Gastroesophageal sphincter (tissue), 4 donors: ENCODE measurements at regions not wholly inside any gene's neighbourhood (a gene's known extent, or its start where the extent isn't known, plus 50 kb on each side); places are given as distances from the start of the nearest gene placed in this dataset.

Experiments used
- ATAC-seq: fragments of 150-250 bp; one replicate; pipeline ENCODE4 v1.9.1; 2016; ENCODE audit warnings: mild to moderate bottlenecking, moderate library complexity
- H3K27ac ChIP-seq, 4 donors: fragments of 200-600 bp; sonication (generic) in 3 of 4; 1 replicate in 3 of 4; 2 replicates in 1 of 4; pipeline ENCODE4 v1.5.1; 2016 to 2019
- H3K27me3 ChIP-seq: fragments of 200-600 bp; sonication (generic); one replicate; pipeline ENCODE4 v1.5.1; 2019
- H3K36me3 ChIP-seq, 2 donors: fragments of 200-600 bp; sonication (generic); one replicate each; pipeline ENCODE4 v1.5.1; 2019; ENCODE audit warnings: control low read depth in 1 of 2
- H3K4me1 ChIP-seq, 3 donors: fragments of 200-600 bp; sonication (generic); 1 replicate in 2 of 3; 2 replicates in 1 of 3; pipeline ENCODE4 v1.5.1; 2016 to 2019; ENCODE audit warnings: control low read depth in 2 of 3
- H3K4me3 ChIP-seq, 2 donors: fragments of 200-600 bp; sonication (generic); one replicate each; pipeline ENCODE4 v1.5.1; 2019; ENCODE audit warnings: mild to moderate bottlenecking in 1 of 2, moderate library complexity in 1 of 2
- H3K9me3 ChIP-seq, 3 donors: fragments of 200-600 bp; sonication (generic); one replicate each; pipeline ENCODE4 v1.5.1; 2017 to 2019; ENCODE audit warnings: control low read depth in 2 of 3
- CTCF ChIP-seq, 4 experiments: fragments of 200-600 bp in 2 of 4; fragments of 450-650 bp in 2 of 4; sonication (generic) in 1 of 4; IDR thresholded peaks; one replicate each; pipeline ENCODE4 v1.5.1; 2017 to 2019; ENCODE audit warnings: antibody characterized with exemption in 4 of 4, mild to moderate bottlenecking in 2 of 4, moderate library complexity in 2 of 4
- EP300 ChIP-seq: sonication (generic); formaldehyde crosslinking; IDR thresholded peaks from one replicate; pipeline ENCODE4 v1.6.1; 2017; ENCODE audit warnings: antibody characterized with exemption, mild to moderate bottlenecking
- POLR2A ChIP-seq, 2 donors: fragments of 450-650 bp; IDR thresholded peaks; one replicate each; pipeline ENCODE4 v1.6.1; 2017; ENCODE audit warnings: antibody characterized with exemption in 2 of 2, mild to moderate bottlenecking in 2 of 2, moderate library complexity in 1 of 2
- POLR2AphosphoS5 ChIP-seq: sonication (generic); formaldehyde crosslinking; IDR thresholded peaks from one replicate; pipeline ENCODE4 v1.6.1; 2017; ENCODE audit warnings: antibody characterized with exemption
- WGBS, 2 donors: methylation state at CpG; one replicate each; pipeline ENCODE4 v1.1.5; 2018; ENCODE audit warnings: low coverage in 1 of 2; 5-methylcytosine and 5-hydroxymethylcytosine counted together

- no peak for ATAC-seq
- WGBS, 2 donors = 69 to 88% methylated on average over 1 of the region's 1 CpG
- Histone ChIP-seq H3K4me3 (no peak overlapping the region), H3K36me3 (no peaks in the 10 kb centered on the region), H3K4me1 (no peaks in the 10 kb centered on the region), H3K27ac (no peak overlapping the region), H3K9me3 (no peaks in the 10 kb centered on the region), H3K27me3 (peaks cover 4% of the 10 kb centered on the region)
- TF ChIP-seq EP300 (no peak), POLR2A (IDR thresholded peaks at IDR 0.05) (no peak), POLR2AphosphoS5 (no peak), CTCF (IDR thresholded peaks at IDR 0.05) (no peak)
These were observed 680.8 kb downstream of the DNAH5 start for GRCh38 chr5:13263701-13264100.

GRCh38 chr5:13253111-13253510, 691.4 kb downstream of the DNAH5 start:
- TF ChIP-seq EP300 (no peak), CTCF (IDR thresholded peaks at IDR 0.05) (no peak), POLR2AphosphoS5 (no peak), POLR2A (IDR thresholded peaks at IDR 0.05) (no peak)
- H3K36me3 ChIP-seq = no peaks in the 10 kb centered on the region
- no peaks in the 10 kb centered on the region for H3K4me1 ChIP-seq
- no peak for ATAC-seq
- H3K27me3 ChIP-seq = no peaks in the 10 kb centered on the region
- no peaks in the 10 kb centered on the region for H3K9me3 ChIP-seq
- H3K27ac ChIP-seq = no peak overlapping the region
- no peak overlapping the region for H3K4me3 ChIP-seq

- no peak overlapping the region for H3K4me3 ChIP-seq
- H3K36me3 ChIP-seq = no peaks in the 10 kb centered on the region
- H3K9me3 ChIP-seq = no peaks in the 10 kb centered on the region
- no peaks in the 10 kb centered on the region for H3K27me3 ChIP-seq
- H3K27ac ChIP-seq = no peak overlapping the region
- ATAC-seq = no peak
- H3K4me1 ChIP-seq = no peaks in the 10 kb centered on the region
- 89 to 95% methylated on average over 5 of the region's 5 CpGs for WGBS, 2 donors
- TF ChIP-seq POLR2AphosphoS5 (no peak), CTCF (IDR thresholded peaks at IDR 0.05) (no peak)
These were observed 691.8 kb downstream of the DNAH5 start for GRCh38 chr5:13252699-13253098.

GRCh38 chr5:13251623-13252376, 692.7 kb downstream of the DNAH5 start:
- no peaks in the 10 kb centered on the region for H3K4me1 ChIP-seq
- 58 to 71% methylated on average over 6 to 7 of the region's 7 CpGs for WGBS, 2 donors
- TF ChIP-seq EP300 (no peak), POLR2A (IDR thresholded peaks at IDR 0.05) (no peak), CTCF (IDR thresholded peaks at IDR 0.05) (no peak), POLR2AphosphoS5 (no peak)
- ATAC-seq = peak; percentile 71
- no peaks in the 10 kb centered on the region for H3K36me3 ChIP-seq
- H3K27ac ChIP-seq = no peak overlapping the region
- no peaks in the 10 kb centered on the region for H3K9me3 ChIP-seq
- no peak overlapping the region for H3K4me3 ChIP-seq
- H3K27me3 ChIP-seq = no peaks in the 10 kb centered on the region

- no peaks in the 10 kb centered on the region for H3K4me1 ChIP-seq
- TF ChIP-seq CTCF (IDR thresholded peaks at IDR 0.05) (peak in 1 of 4 experiments; percentile 18), EP300 (no peak)
- H3K9me3 ChIP-seq = no peaks in the 10 kb centered on the region
- ATAC-seq = no peak
- no peak overlapping the region for H3K4me3 ChIP-seq
- H3K27ac ChIP-seq = no peak overlapping the region
- 76 to 90% methylated on average over 4 of the region's 4 CpGs for WGBS, 2 donors
- no peaks in the 10 kb centered on the region for H3K36me3 ChIP-seq
- H3K27me3 ChIP-seq = no peaks in the 10 kb centered on the region
These were observed 693.8 kb downstream of the DNAH5 start for GRCh38 chr5:13250464-13251291.
